ENCODE measurements at regions not wholly inside any gene's neighbourhood (a gene's known extent, or its start where the extent isn't known, plus 50 kb on each side); places are given as distances from the start of the nearest gene placed in this dataset.

- Histone ChIP-seq H3K4me1 (no peaks in the 10 kb centered on the region), H3K27ac (no peak overlapping the region), H3K27me3 (no peaks in the 10 kb centered on the region), H3K9me3 (no peaks in the 10 kb centered on the region), H3K4me3 (no peak overlapping the region), H3K36me3 (no peaks in the 10 kb centered on the region)
- intact Hi-C loops (cut with DNase I): no loop called here
- TF ChIP-seq CTCF (IDR thresholded peaks at IDR 0.05): no peak
- no peak for TF ChIP-seq POLR2A (IDR thresholded peaks at IDR 0.05)
- WGBS (ENCODE audit: insufficient coverage, low coverage, low lambda C conversion rate, missing lambda C conversion rate): 100% methylated on average over 1 of the region's 7 CpGs
- ATAC-seq: no peak
- DNase-seq: no peak
Measured at GRCh38 chr2:126510960-126511359, 145.0 kb upstream of the GYPC start.

- Histone ChIP-seq H3K4me1 (no peaks in the 10 kb centered on the region), H3K9me3 (no peaks in the 10 kb centered on the region), H3K4me3 (no peak overlapping the region), H3K27me3 (no peaks in the 10 kb centered on the region), H3K27ac (no peak overlapping the region), H3K36me3 (no peaks in the 10 kb centered on the region)
- ATAC-seq: no peak
- TF ChIP-seq CTCF (IDR thresholded peaks at IDR 0.05): no peak
- TF ChIP-seq POLR2A (IDR thresholded peaks at IDR 0.05): no peak
- intact Hi-C loops (cut with DNase I): no loop called here
- DNase-seq: no peak
- 71% methylated on average over 6 of the region's 6 CpGs for WGBS (ENCODE audit: insufficient coverage, low coverage, low lambda C conversion rate, missing lambda C conversion rate)
Measured at GRCh38 chr2:126512026-126512425, 143.9 kb upstream of the GYPC start.

- no peaks in the 10 kb centered on the region for H3K36me3 ChIP-seq
- H3K4me3 ChIP-seq: no peak overlapping the region
- intact Hi-C loops (cut with DNase I): no loop called here
- no peak for TF ChIP-seq POLR2A (IDR thresholded peaks at IDR 0.05)
- no peak for TF ChIP-seq CTCF (IDR thresholded peaks at IDR 0.05)
- H3K9me3 ChIP-seq: no peaks in the 10 kb centered on the region
- no peaks in the 10 kb centered on the region for H3K27me3 ChIP-seq
- DNase-seq (no peak), ATAC-seq (no peak)
- 58% methylated on average over 4 of the region's 4 CpGs for WGBS (ENCODE audit: insufficient coverage, low coverage, low lambda C conversion rate, missing lambda C conversion rate)
- H3K4me1 ChIP-seq: no peaks in the 10 kb centered on the region
- no peak overlapping the region for H3K27ac ChIP-seq
Measured at GRCh38 chr2:126513033-126513432, 142.9 kb upstream of the GYPC start.

- WGBS (ENCODE audit: insufficient coverage, low coverage, low lambda C conversion rate, missing lambda C conversion rate): 85% methylated on average over 2 of the region's 2 CpGs
- TF ChIP-seq CTCF (IDR thresholded peaks at IDR 0.05) (no peak), POLR2A (IDR thresholded peaks at IDR 0.05) (no peak)
- Histone ChIP-seq H3K9me3 (no peaks in the 10 kb centered on the region), H3K4me1 (no peaks in the 10 kb centered on the region), H3K27me3 (no peaks in the 10 kb centered on the region), H3K27ac (no peak overlapping the region), H3K36me3 (no peaks in the 10 kb centered on the region), H3K4me3 (no peak overlapping the region)
- ATAC-seq (no peak), DNase-seq (no peak)
- intact Hi-C loops (cut with DNase I): no loop called here
Measured at GRCh38 chr2:126515471-126515870, 140.5 kb upstream of the GYPC start.

GRCh38 chr2:126518196-126518595 is 137.8 kb upstream of the GYPC start:
- DNase-seq: no peak
- TF ChIP-seq POLR2A (IDR thresholded peaks at IDR 0.05) (no peak), CTCF (IDR thresholded peaks at IDR 0.05) (no peak)
- H3K4me1 ChIP-seq: no peaks in the 10 kb centered on the region
- H3K27me3 ChIP-seq: no peaks in the 10 kb centered on the region
- no peaks in the 10 kb centered on the region for H3K36me3 ChIP-seq
- intact Hi-C loops (cut with DNase I): no loop called here
- H3K4me3 ChIP-seq: no peak overlapping the region
- H3K9me3 ChIP-seq: no peaks in the 10 kb centered on the region
- no peak overlapping the region for H3K27ac ChIP-seq
- WGBS (ENCODE audit: insufficient coverage, low coverage, low lambda C conversion rate, missing lambda C conversion rate): 60% methylated on average over 1 of the region's 2 CpGs
- ATAC-seq: no peak

Measured in right lobe of liver (tissue), 6 donors.